Progenitor cell of endocrine pancreas (in vitro differentiated cells): ENCODE measurements at regions not wholly inside any gene's neighbourhood (a gene's known extent, or its start where the extent isn't known, plus 50 kb on each side); places are given as distances from the start of the nearest gene placed in this dataset.

Experiments
- DNase-seq: peaks from one replicate; pipeline ENCODE4 v3.0.0; 2021; ENCODE audit warnings: low spot score; ENCODE audit not compliant: unreplicated experiment
- H3K27ac Mint-ChIP-seq: 2 replicates; pipeline ENCODE4 v1.8.0; 2021; ENCODE audit warnings: mild to moderate bottlenecking, moderate library complexity, mixed read lengths
- H3K27me3 Mint-ChIP-seq: 2 replicates; pipeline ENCODE4 v1.8.0; 2021; ENCODE audit warnings: mixed read lengths
- H3K36me3 Mint-ChIP-seq: 2 replicates; pipeline ENCODE4 v1.8.0; 2022; ENCODE audit warnings: mixed read lengths; ENCODE audit not compliant: insufficient read depth
- H3K4me1 Mint-ChIP-seq: 2 replicates; pipeline ENCODE4 v1.8.0; 2021; ENCODE audit warnings: low read depth, mixed read lengths
- H3K4me3 Mint-ChIP-seq: 2 replicates; pipeline ENCODE4 v1.8.0; 2021; ENCODE audit warnings: low read depth, mild to moderate bottlenecking, moderate library complexity, mixed read lengths
- H3K9me3 Mint-ChIP-seq: 2 replicates; pipeline ENCODE4 v1.8.0; 2021; ENCODE audit warnings: low read depth, mixed read lengths
- CTCF ChIP-seq: fragments of 200-600 bp; sonication (generic); IDR thresholded peaks from one replicate; pipeline ENCODE4 v1.5.0; 2021; ENCODE audit warnings: antibody characterized with exemption, mild to moderate bottlenecking; ENCODE audit not compliant: unreplicated experiment

GRCh38 chr19:28508666-28509065 lies 704.3 kb downstream of the UQCRFS1 start:
- Mint-ChIP-seq H3K27me3 (peaks cover 7% of the 10 kb centered on the region), H3K36me3 (no peaks in the 10 kb centered on the region), H3K4me1 (no peaks in the 10 kb centered on the region), H3K27ac (no peak overlapping the region), H3K9me3 (no peaks in the 10 kb centered on the region), H3K4me3 (no peak overlapping the region)
- no peak for TF ChIP-seq CTCF
- no peak for DNase-seq

GRCh38 chr19:28505933-28506332 lies 707.0 kb downstream of the UQCRFS1 start:
- Mint-ChIP-seq H3K4me3 (no peak overlapping the region), H3K36me3 (no peaks in the 10 kb centered on the region)
- DNase-seq = no peak

GRCh38 chr19:28505134-28505533 lies 707.8 kb downstream of the UQCRFS1 start:
- Mint-ChIP-seq H3K9me3 (no peaks in the 10 kb centered on the region), H3K4me1 (peaks cover 3% of the 10 kb centered on the region), H3K27me3 (peaks cover 14% of the 10 kb centered on the region), H3K27ac (no peak overlapping the region), H3K4me3 (no peak overlapping the region), H3K36me3 (no peaks in the 10 kb centered on the region)
- no peak for TF ChIP-seq CTCF
- DNase-seq = no peak

More at GRCh38 chr19:28505933-28506332, 707.0 kb downstream of the UQCRFS1 start:
- no peak for TF ChIP-seq CTCF
- peaks cover 11% of the 10 kb centered on the region for H3K27me3 Mint-ChIP-seq
- peaks cover 3% of the 10 kb centered on the region for H3K4me1 Mint-ChIP-seq
- no peak overlapping the region for H3K27ac Mint-ChIP-seq
- H3K9me3 Mint-ChIP-seq = no peaks in the 10 kb centered on the region

GRCh38 chr19:28504727-28505126 lies 708.2 kb downstream of the UQCRFS1 start:
- peaks cover 3% of the 10 kb centered on the region for H3K4me1 Mint-ChIP-seq
- peaks cover 13% of the 10 kb centered on the region for H3K27me3 Mint-ChIP-seq
- no peak overlapping the region for H3K27ac Mint-ChIP-seq
- no peaks in the 10 kb centered on the region for H3K36me3 Mint-ChIP-seq
- no peak overlapping the region for H3K4me3 Mint-ChIP-seq
- DNase-seq = no peak
- no peaks in the 10 kb centered on the region for H3K9me3 Mint-ChIP-seq
- no peak for TF ChIP-seq CTCF

GRCh38 chr19:28504139-28504538 lies 708.8 kb downstream of the UQCRFS1 start:
- DNase-seq = no peak
- Mint-ChIP-seq H3K27me3 (peaks cover 10% of the 10 kb centered on the region), H3K36me3 (no peaks in the 10 kb centered on the region), H3K27ac (no peak overlapping the region), H3K4me3 (no peak overlapping the region), H3K9me3 (no peaks in the 10 kb centered on the region), H3K4me1 (peaks cover 3% of the 10 kb centered on the region)
- no peak for TF ChIP-seq CTCF
